HepG2 (cell line): ENCODE measurements at regions not wholly inside any gene's neighbourhood (a gene's known extent, or its start where the extent isn't known, plus 50 kb on each side); places are given as distances from the start of the nearest gene placed in this dataset.

Experiments
- ATAC-seq: fragments of 200-7000 bp; cut with Tn5 transposase; 3 replicates; pipeline ENCODE4 v1.9.1; 2020; ENCODE audit warnings: mild to moderate bottlenecking, moderate library complexity
- BruUV-seq: library from RNA; stranded (reverse); fragments of 400-500 nt; replicated peaks from 2 replicates; lab custom pipeline; 2021; lab: Mats Ljungman, UMichigan
- CTCF ChIA-PET: fragments of 300-600 bp; formaldehyde crosslinking; extraction: SDS; loops from one replicate; lab custom pipeline; 2021; ENCODE audit warnings: low total read pairs, inconsistent platforms, low intra/inter-chr PET ratio; lab: Yijun Ruan, JAX
- POLR2A ChIA-PET: fragments of 350-600 bp; sonication (Branson Sonifier 250); formaldehyde crosslinking; loops from one replicate; lab custom pipeline; 2020; ENCODE audit warnings: antibody characterized with exemption, inconsistent platforms; lab: Yijun Ruan, JAX
- DNase-seq: peaks from one replicate; pipeline ENCODE4 v3.0.0-alpha.2; 2015; ENCODE audit warnings: low spot score
- FAIRE-seq: peaks from 3 replicates; lab custom pipeline; 2011; peaks lifted over from hg19 to GRCh38; lab: Jason Lieb, UNC
- H2AFZ ChIP-seq: one replicate; pipeline ENCODE4 v1.6.1; 2011; ENCODE audit warnings: low read length, inconsistent platforms
- H3K27ac ChIP-seq: fragments of 300-600 bp; 3 replicates; pipeline ENCODE4 v1.8.0; 2011; ENCODE audit warnings: mixed run types, mild to moderate bottlenecking, mixed read lengths, low read length, inconsistent platforms; ENCODE audit not compliant: insufficient read depth; ENCODE audit errors: extremely low read length
- H3K27me3 ChIP-seq, 2 experiments: fragments of 200-600 bp in 1 of 2; 2 replicates in 1 of 2; 3 replicates in 1 of 2; pipeline versions ENCODE4 v1.6.0 to v1.8.0; 2011; ENCODE audit warnings: low read length in 2 of 2, mild to moderate bottlenecking in 2 of 2, moderate library complexity in 2 of 2, inconsistent platforms in 1 of 2; ENCODE audit not compliant: insufficient read depth in 2 of 2, control insufficient read depth in 1 of 2
- H3K36me3 ChIP-seq, 2 experiments: fragments of 200-600 bp in 1 of 2; replicated peaks in 1 of 2; 2 replicates in 1 of 2; 3 replicates in 1 of 2; pipeline versions ENCODE4 v1.5.1 to v1.8.0; 2011; ENCODE audit warnings: low read length in 2 of 2, inconsistent platforms in 1 of 2; ENCODE audit not compliant: insufficient read depth in 2 of 2, control insufficient read depth in 1 of 2
- H3K4me1 ChIP-seq: 2 replicates; pipeline ENCODE4 v1.5.1; 2012; ENCODE audit warnings: low read length, inconsistent platforms; ENCODE audit not compliant: insufficient read depth
- H3K4me2 ChIP-seq: 2 replicates; pipeline ENCODE4 v1.6.0; 2011; ENCODE audit warnings: low read depth, low read length, inconsistent platforms
- H3K4me3 ChIP-seq, 3 experiments: fragments of 200-600 bp in 1 of 3; sonication (generic), shearing (Covaris generic) in 1 of 3; replicated peaks in 1 of 3; 2 replicates each; pipeline ENCODE4 v1.5.1; 2011 to 2016; ENCODE audit warnings: low read length in 3 of 3, inconsistent platforms in 2 of 3, low read depth in 2 of 3, mild to moderate bottlenecking in 2 of 3, control low read depth in 1 of 3, mixed read lengths in 1 of 3; ENCODE audit not compliant: insufficient read depth in 1 of 3
- H3K79me2 ChIP-seq: one replicate; pipeline ENCODE4 v1.6.1; 2011; ENCODE audit warnings: low read length, inconsistent platforms; ENCODE audit not compliant: insufficient read depth
- H3K9ac ChIP-seq: 2 replicates; pipeline ENCODE4 v1.6.0; 2011; ENCODE audit warnings: mild to moderate bottlenecking, low read depth, low read length, inconsistent platforms; ENCODE audit not compliant: insufficient read depth
- H3K9me3 ChIP-seq: 2 replicates; pipeline ENCODE4 v1.5.1; 2012; ENCODE audit warnings: mild to moderate bottlenecking, low read length
- H4K20me1 ChIP-seq: 2 replicates; pipeline ENCODE4 v1.6.0; 2011; ENCODE audit warnings: inconsistent platforms, mild to moderate bottlenecking, low read length, moderate library complexity; ENCODE audit not compliant: insufficient read depth
- HMGA1 ChIP-seq: sonication (generic); formaldehyde crosslinking; conservative IDR thresholded peaks from 2 replicates; pipeline ENCODE4 v1.4.0; 2020; ENCODE audit warnings: missing genetic modification reagents
- HNF1B ChIP-seq: sonication (generic); formaldehyde crosslinking; IDR thresholded peaks from 2 replicates; pipeline ENCODE4 v1.5.1; 2020; ENCODE audit warnings: mild to moderate bottlenecking, moderate library complexity, missing genetic modification reagents
- MAFK ChIP-seq, 2 experiments: IDR thresholded peaks in 1 of 2; conservative IDR thresholded peaks in 1 of 2; 2 replicates each; pipeline ENCODE4 v1.6.1; 2011; ENCODE audit warnings: improper control_type of control experiment in 2 of 2, low read length in 2 of 2
- STAT5B ChIP-seq: sonication (generic); formaldehyde crosslinking; IDR thresholded peaks from 2 replicates; pipeline ENCODE4 v1.4.0; 2020; ENCODE audit warnings: missing genetic modification reagents
- SYNCRIP ChIP-seq: fragments of 200-400 bp; formaldehyde crosslinking; IDR thresholded peaks from 2 replicates; pipeline ENCODE4 v1.6.1; 2018; ENCODE audit warnings: mild to moderate bottlenecking, low read depth, low read length; ENCODE audit not compliant: insufficient read depth
- UBTF ChIP-seq: sonication (generic); formaldehyde crosslinking; IDR thresholded peaks from 2 replicates; pipeline ENCODE4 v1.4.0; 2020; ENCODE audit warnings: mild to moderate bottlenecking, missing genetic modification reagents
- ZBTB7A ChIP-seq: sonication (generic); formaldehyde crosslinking; IDR thresholded peaks from 2 replicates; pipeline ENCODE4 v1.8.0; 2022; ENCODE audit warnings: mild to moderate bottlenecking, missing genetic modification reagents
- ZNF30 ChIP-seq: sonication (generic); formaldehyde crosslinking; IDR thresholded peaks from 2 replicates; pipeline ENCODE4 v1.5.0; 2020; ENCODE audit warnings: mild to moderate bottlenecking, missing genetic modification reagents
- ZNF331 ChIP-seq: sonication (generic); formaldehyde crosslinking; IDR thresholded peaks from 2 replicates; pipeline ENCODE4 v1.4.0; 2020; ENCODE audit warnings: missing genetic modification reagents
- ZNF652 ChIP-seq: IDR thresholded peaks from 2 replicates; pipeline ENCODE4 v1.6.1; 2016; ENCODE audit warnings: low read depth, borderline replicate concordance
- ZNF770 ChIP-seq: sonication (generic); formaldehyde crosslinking; IDR thresholded peaks from 2 replicates; pipeline ENCODE4 v1.5.0; 2020; ENCODE audit warnings: mild to moderate bottlenecking, missing genetic modification reagents
- ZSCAN31 ChIP-seq: sonication (generic); formaldehyde crosslinking; IDR thresholded peaks from 2 replicates; pipeline ENCODE4 v1.5.0; 2020; ENCODE audit warnings: low read depth, mild to moderate bottlenecking, missing genetic modification reagents
- WGBS: methylation state at CpG from one replicate; pipeline ENCODE4 v1.1.6; 2017; ENCODE audit warnings: low lambda C conversion rate; 5-methylcytosine and 5-hydroxymethylcytosine counted together
- in situ Hi-C: cut with HindIII; loops from 2 replicates; pipeline ENCODE4 v1.10.0; 2017; ENCODE audit warnings: low pct_unique_long_range_greater_than_20kb; ENCODE audit not compliant: extremely low pct_ligation_motif_present
- intact Hi-C: fragments of 100-400 bp; cut with micrococcal nuclease; formaldehyde crosslinking; loops from one replicate; pipeline ENCODE4 v1.10.0; 2022; ENCODE audit not compliant: unreplicated experiment

- H2AFZ ChIP-seq, result no peak overlapping the region
- ATAC-seq, result no peak
- H4K20me1 ChIP-seq, result no peaks in the 10 kb centered on the region
- H3K36me3 ChIP-seq, result no peaks in the 10 kb centered on the region
- H3K9ac ChIP-seq, result no peak overlapping the region
- intact Hi-C loops (no loop called here), in situ Hi-C loops (no loop called here)
- ChIA-PET CTCF (no interaction called here), POLR2A (no interaction called here)
- H3K79me2 ChIP-seq, result no peaks in the 10 kb centered on the region
- TF ChIP-seq SYNCRIP (no peak), MAFK (conservative IDR thresholded peaks at IDR 0.05 in 1 of 2, IDR thresholded peaks at IDR 0.05 in 1 of 2; ENCODE audit: low read length in 2 of 2) (no peak), HNF1B (CRISPR knock-in tag) (no peak), ZBTB7A (no peak), ZSCAN31 (CRISPR knock-in tag) (no peak), ZNF331 (CRISPR knock-in tag) (no peak)
- no peak for DNase-seq
- no TSS peak for BruUV-seq
- no peaks in the 10 kb centered on the region for H3K27me3 ChIP-seq
- no peaks in the 10 kb centered on the region for H3K4me1 ChIP-seq
- WGBS, result 1% methylated on average over 4 of the region's 4 CpGs
- FAIRE-seq, result no peak
- no peak overlapping the region for H3K4me2 ChIP-seq
- peaks cover 96% of the 10 kb centered on the region for H3K9me3 ChIP-seq
- no peak overlapping the region for H3K27ac ChIP-seq
- no peak overlapping the region for H3K4me3 ChIP-seq
These were observed 374.9 kb upstream of the PBX1 start for GRCh38 chr1:164183854-164184635.

GRCh38 chr1:164186881-164187280 is 372.1 kb upstream of the PBX1 start:
- H3K79me2 ChIP-seq, result no peaks in the 10 kb centered on the region
- H3K27me3 ChIP-seq, result no peaks in the 10 kb centered on the region
- no peak overlapping the region for H3K27ac ChIP-seq
- no peak overlapping the region for H2AFZ ChIP-seq
- no peaks in the 10 kb centered on the region for H4K20me1 ChIP-seq
- CTCF ChIA-PET, result no interaction called here
- H3K4me2 ChIP-seq, result no peak overlapping the region
- no peaks in the 10 kb centered on the region for H3K36me3 ChIP-seq
- BruUV-seq, result no TSS peak
- POLR2A ChIA-PET, result no interaction called here
- intact Hi-C loops, result no loop called here
- H3K9ac ChIP-seq, result no peak overlapping the region
- H3K9me3 ChIP-seq, result peaks cover 96% of the 10 kb centered on the region
- FAIRE-seq, result no peak
- ATAC-seq, result no peak
- DNase-seq, result no peak
- no peaks in the 10 kb centered on the region for H3K4me1 ChIP-seq
- no peak overlapping the region for H3K4me3 ChIP-seq
- in situ Hi-C loops, result no loop called here
- 10% methylated on average over 5 of the region's 5 CpGs for WGBS
- TF ChIP-seq UBTF (no peak), ZNF652 (CRISPR knock-in tag) (no peak), ZNF770 (CRISPR knock-in tag) (no peak), ZNF30 (CRISPR knock-in tag) (no peak), HMGA1 (CRISPR knock-in tag) (no peak), STAT5B (no peak)
